ENCODE measurements at regions not wholly inside any gene's neighbourhood (a gene's known extent, or its start where the extent isn't known, plus 50 kb on each side); places are given as distances from the start of the nearest gene placed in this dataset.

DNA sequence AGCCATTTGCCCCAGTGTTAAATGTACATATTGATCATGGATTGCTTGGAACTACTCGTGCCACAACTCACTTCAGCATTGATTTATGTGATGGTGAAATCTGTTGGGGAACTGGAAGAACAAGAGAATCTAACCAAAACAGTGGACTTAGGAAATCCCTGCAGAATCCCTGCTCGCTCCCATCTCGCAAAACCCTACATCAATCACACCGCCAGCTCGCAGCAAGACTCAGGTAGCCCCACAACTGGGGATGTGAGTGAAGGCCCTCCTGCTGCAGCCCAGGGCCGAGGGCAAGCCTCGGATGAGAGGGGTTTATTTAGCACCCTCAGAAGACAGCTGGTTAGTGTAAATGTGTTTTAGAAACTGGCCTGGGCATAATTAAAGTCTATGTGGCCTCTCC, 171.6 kb downstream of the ANAPC1 start:
- TF ChIP-seq POLR2A (IDR thresholded peaks at IDR 0.05) (no peak), POLR2AphosphoS5 (IDR thresholded peaks at IDR 0.05) (no peak)
